ENCODE measurements at regions not wholly inside any gene's neighbourhood (a gene's known extent, or its start where the extent isn't known, plus 50 kb on each side); places are given as distances from the start of the nearest gene placed in this dataset.

DNA sequence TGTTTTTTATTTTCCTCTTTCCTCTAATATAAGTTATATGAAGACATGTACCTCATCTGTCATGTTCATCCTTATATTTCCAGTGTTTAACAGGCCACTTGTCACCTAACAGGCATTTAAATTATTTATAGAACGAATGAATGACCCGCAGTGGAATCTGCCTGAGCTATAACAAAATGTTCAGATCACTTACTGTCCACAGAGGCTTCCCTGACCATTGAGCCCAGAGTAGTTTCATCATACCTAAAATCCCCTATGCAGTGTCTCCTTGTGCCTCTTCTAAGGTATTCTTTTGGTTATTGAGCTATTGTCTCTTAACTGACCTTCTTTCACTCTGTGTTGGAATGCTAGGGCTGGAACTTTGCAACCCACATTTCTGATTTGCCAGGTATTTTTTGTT lies 748.5 kb downstream of the NTRK3 start:
- DNase-seq (ENCODE audit: low spot score) (no peak), ATAC-seq (no peak)
- Mint-ChIP-seq H3K9me3 (peaks cover 11% of the 10 kb centered on the region), H3K27ac (no peak overlapping the region), H3K4me1 (ENCODE audit: low read depth in 2 of 2) (no peaks in the 10 kb centered on the region), H3K27me3 (no peaks in the 10 kb centered on the region), H3K36me3 (no peaks in the 10 kb centered on the region), H3K4me3 (no peak overlapping the region)

DNA sequence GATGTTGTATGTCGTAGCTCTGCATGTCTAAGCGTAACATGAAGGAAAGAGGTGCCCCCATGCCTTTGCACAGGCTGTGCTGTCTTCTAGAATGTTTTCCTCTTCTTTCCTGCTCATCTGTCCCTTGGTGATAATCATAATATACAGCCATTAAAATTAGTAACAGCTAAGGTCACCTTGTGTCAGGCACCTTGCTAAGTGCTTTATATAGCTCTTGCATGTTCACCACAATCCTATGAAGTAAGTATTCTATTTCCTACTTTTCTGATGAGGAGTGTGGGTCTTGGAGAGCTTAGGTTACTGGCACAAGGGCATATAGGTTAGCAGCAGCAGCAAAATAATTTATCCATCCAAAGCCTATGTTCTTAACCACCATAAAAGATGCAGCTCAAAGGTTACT lies 754.4 kb downstream of the NTRK3 start:
- no peak overlapping the region for H3K27ac Mint-ChIP-seq
- no peak for DNase-seq (ENCODE audit: low spot score)
- ATAC-seq = no peak
- no peaks in the 10 kb centered on the region for H3K27me3 Mint-ChIP-seq
- no peaks in the 10 kb centered on the region for H3K4me1 Mint-ChIP-seq (ENCODE audit: low read depth in 2 of 2)
- no peaks in the 10 kb centered on the region for H3K36me3 Mint-ChIP-seq
- H3K4me3 Mint-ChIP-seq = no peak overlapping the region
- H3K9me3 Mint-ChIP-seq = peaks cover 9% of the 10 kb centered on the region

- DNase-seq (ENCODE audit: low spot score) = no peak
- H3K27ac Mint-ChIP-seq = no peak overlapping the region
Observed at GRCh38 chr15:87500240-87500639, 756.3 kb downstream of the NTRK3 start.

DNA sequence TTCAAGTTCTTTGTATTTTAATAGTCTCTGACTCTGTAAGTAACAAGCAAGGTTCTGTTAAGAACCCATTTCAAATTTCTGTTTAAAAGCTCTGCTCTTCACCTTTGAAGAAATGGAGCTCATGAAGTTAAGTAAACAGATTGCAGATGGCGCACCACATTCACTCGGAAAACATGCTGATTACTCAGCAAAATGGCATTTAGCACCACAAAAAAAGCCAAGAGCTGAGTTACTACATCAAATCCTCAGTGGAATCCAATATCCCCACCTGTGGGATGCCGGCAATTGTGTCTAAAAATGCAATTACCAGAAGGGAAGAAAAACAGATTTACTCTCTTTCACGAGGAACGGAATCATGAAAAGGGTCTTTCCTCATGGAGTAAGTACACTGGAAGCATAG lies 758.0 kb downstream of the NTRK3 start:
- Mint-ChIP-seq H3K27ac (no peak overlapping the region), H3K36me3 (no peaks in the 10 kb centered on the region), H3K4me1 (ENCODE audit: low read depth in 2 of 2) (no peaks in the 10 kb centered on the region), H3K27me3 (no peaks in the 10 kb centered on the region), H3K9me3 (peaks cover 9% of the 10 kb centered on the region), H3K4me3 (no peak overlapping the region)
- DNase-seq (ENCODE audit: low spot score) = no peak
- ATAC-seq = no peak

More at GRCh38 chr15:87500240-87500639, 756.3 kb downstream of the NTRK3 start:
- Mint-ChIP-seq H3K9me3 (peaks cover 8% of the 10 kb centered on the region), H3K27me3 (no peaks in the 10 kb centered on the region), H3K4me1 (ENCODE audit: low read depth in 2 of 2) (no peaks in the 10 kb centered on the region), H3K4me3 (no peak overlapping the region), H3K36me3 (no peaks in the 10 kb centered on the region)
- no peak for ATAC-seq

- H3K4me3 Mint-ChIP-seq = no peak overlapping the region
- DNase-seq (ENCODE audit: low spot score) (no peak), ATAC-seq (no peak)
- no peak overlapping the region for H3K27ac Mint-ChIP-seq
- peaks cover 9% of the 10 kb centered on the region for H3K9me3 Mint-ChIP-seq
- H3K4me1 Mint-ChIP-seq (ENCODE audit: low read depth in 2 of 2) = no peaks in the 10 kb centered on the region
- no peaks in the 10 kb centered on the region for H3K36me3 Mint-ChIP-seq
- no peaks in the 10 kb centered on the region for H3K27me3 Mint-ChIP-seq
Observed at GRCh38 chr15:87496795-87497194, 759.7 kb downstream of the NTRK3 start.

DNA sequence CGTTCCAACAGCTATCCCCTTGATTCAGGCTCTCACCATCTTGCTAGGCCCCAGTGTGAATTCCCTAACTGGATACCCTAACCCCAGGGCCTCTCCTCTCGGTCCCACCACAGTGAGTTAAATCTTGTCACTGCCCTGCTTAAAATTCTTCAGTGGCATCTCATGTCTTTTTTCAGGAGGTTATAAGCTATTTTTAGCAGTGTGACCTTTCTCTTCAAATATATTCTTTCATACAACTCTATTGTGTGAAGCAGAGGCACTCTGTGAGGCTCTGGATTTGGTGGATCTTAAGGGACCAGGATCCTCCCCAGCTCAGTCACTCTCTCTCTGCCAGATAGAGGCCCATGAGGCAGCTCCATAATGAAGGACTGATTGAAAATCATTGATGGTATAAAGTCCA lies 760.4 kb downstream of the NTRK3 start:
- Mint-ChIP-seq H3K4me3 (no peak overlapping the region), H3K27me3 (no peaks in the 10 kb centered on the region), H3K9me3 (peaks cover 9% of the 10 kb centered on the region), H3K27ac (no peak overlapping the region), H3K36me3 (no peaks in the 10 kb centered on the region), H3K4me1 (ENCODE audit: low read depth in 2 of 2) (no peaks in the 10 kb centered on the region)
- ATAC-seq (no peak), DNase-seq (ENCODE audit: low spot score) (no peak)

- Mint-ChIP-seq H3K27me3 (no peaks in the 10 kb centered on the region), H3K36me3 (no peaks in the 10 kb centered on the region), H3K9me3 (peaks cover 10% of the 10 kb centered on the region), H3K4me3 (no peak overlapping the region), H3K4me1 (ENCODE audit: low read depth in 2 of 2) (no peaks in the 10 kb centered on the region), H3K27ac (no peak overlapping the region)
- ATAC-seq (no peak), DNase-seq (ENCODE audit: low spot score) (no peak)
Observed at GRCh38 chr15:87493803-87494202, 762.7 kb downstream of the NTRK3 start.

DNA sequence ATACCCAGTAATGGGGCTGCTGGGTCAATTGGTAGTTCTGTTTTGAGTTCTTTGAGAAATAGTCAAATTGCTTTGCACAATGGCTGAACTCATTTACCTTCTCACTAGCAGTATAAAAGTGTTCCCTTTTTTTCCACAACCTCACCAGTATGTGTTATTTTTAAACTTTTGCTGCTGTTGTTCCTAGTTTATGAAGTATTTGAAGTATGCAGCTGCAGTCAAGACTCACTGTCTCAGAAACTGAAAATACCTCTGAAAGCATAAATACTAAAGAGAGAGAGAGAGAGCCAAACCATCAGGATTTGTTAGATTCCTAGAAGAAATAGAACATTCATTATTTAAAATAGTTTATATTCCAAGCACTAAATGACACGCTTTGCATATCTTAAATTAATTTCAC lies 764.2 kb downstream of the NTRK3 start:
- no peaks in the 10 kb centered on the region for H3K27me3 Mint-ChIP-seq
- no peaks in the 10 kb centered on the region for H3K36me3 Mint-ChIP-seq
- ATAC-seq = no peak
- no peak overlapping the region for H3K4me3 Mint-ChIP-seq
- no peak for DNase-seq (ENCODE audit: low spot score)
- H3K4me1 Mint-ChIP-seq (ENCODE audit: low read depth in 2 of 2) = no peaks in the 10 kb centered on the region
- no peak overlapping the region for H3K27ac Mint-ChIP-seq
- peaks cover 14% of the 10 kb centered on the region for H3K9me3 Mint-ChIP-seq

DNA sequence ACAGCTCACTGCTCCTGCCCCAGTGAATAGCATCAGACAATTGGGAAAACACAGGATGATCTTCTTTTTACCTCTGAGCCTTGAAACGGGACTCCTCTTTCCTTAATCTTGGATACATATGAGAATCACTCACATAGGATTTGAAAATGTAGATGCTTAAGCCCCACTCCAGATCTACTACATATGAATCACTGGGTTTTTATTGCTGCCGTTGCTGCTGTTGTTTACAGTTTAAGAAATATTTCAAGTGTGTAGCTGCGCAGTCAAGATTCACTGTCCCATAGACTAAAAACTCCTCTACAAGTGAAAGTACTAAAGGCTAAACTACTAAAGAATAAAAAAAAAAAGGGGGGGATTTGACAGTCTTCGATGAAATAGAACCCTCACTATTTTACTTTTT lies 765.9 kb downstream of the NTRK3 start:
- no peaks in the 10 kb centered on the region for H3K36me3 Mint-ChIP-seq
- no peaks in the 10 kb centered on the region for H3K4me1 Mint-ChIP-seq (ENCODE audit: low read depth in 2 of 2)
- no peaks in the 10 kb centered on the region for H3K27me3 Mint-ChIP-seq
- ATAC-seq (no peak), DNase-seq (ENCODE audit: low spot score) (no peak)
- H3K27ac Mint-ChIP-seq = no peak overlapping the region
- no peak overlapping the region for H3K4me3 Mint-ChIP-seq
- peaks cover 14% of the 10 kb centered on the region for H3K9me3 Mint-ChIP-seq

GRCh38 chr15:87489902-87490665 lies 766.5 kb downstream of the NTRK3 start:
- Mint-ChIP-seq H3K27me3 (no peaks in the 10 kb centered on the region), H3K4me3 (no peak overlapping the region), H3K27ac (no peak overlapping the region), H3K4me1 (ENCODE audit: low read depth in 2 of 2) (no peaks in the 10 kb centered on the region), H3K9me3 (peaks cover 8% of the 10 kb centered on the region), H3K36me3 (no peaks in the 10 kb centered on the region)
- ATAC-seq (no peak), DNase-seq (ENCODE audit: low spot score) (no peak)

- ATAC-seq (no peak), DNase-seq (ENCODE audit: low spot score) (no peak)
- H3K4me3 Mint-ChIP-seq = no peak overlapping the region
- no peaks in the 10 kb centered on the region for H3K27me3 Mint-ChIP-seq
- H3K36me3 Mint-ChIP-seq = no peaks in the 10 kb centered on the region
- H3K4me1 Mint-ChIP-seq (ENCODE audit: low read depth in 2 of 2) = no peaks in the 10 kb centered on the region
- no peak overlapping the region for H3K27ac Mint-ChIP-seq
- peaks cover 8% of the 10 kb centered on the region for H3K9me3 Mint-ChIP-seq
Observed at GRCh38 chr15:87489456-87489855, 767.1 kb downstream of the NTRK3 start.

- ATAC-seq (no peak), DNase-seq (ENCODE audit: low spot score) (no peak)
- Mint-ChIP-seq H3K27ac (no peak overlapping the region), H3K4me1 (ENCODE audit: low read depth in 2 of 2) (no peaks in the 10 kb centered on the region), H3K4me3 (no peak overlapping the region), H3K27me3 (no peaks in the 10 kb centered on the region), H3K36me3 (no peaks in the 10 kb centered on the region), H3K9me3 (peaks cover 12% of the 10 kb centered on the region)
Observed at GRCh38 chr15:87487484-87487883, 769.1 kb downstream of the NTRK3 start.

GRCh38 chr15:87483468-87483867 lies 773.1 kb downstream of the NTRK3 start:
- peaks cover 14% of the 10 kb centered on the region for H3K9me3 Mint-ChIP-seq
- ATAC-seq = no peak
- H3K4me1 Mint-ChIP-seq (ENCODE audit: low read depth in 2 of 2) = no peaks in the 10 kb centered on the region
- H3K36me3 Mint-ChIP-seq = no peaks in the 10 kb centered on the region
- no peak for DNase-seq (ENCODE audit: low spot score)
- no peaks in the 10 kb centered on the region for H3K27me3 Mint-ChIP-seq
- H3K4me3 Mint-ChIP-seq = no peak overlapping the region
- no peak overlapping the region for H3K27ac Mint-ChIP-seq

GRCh38 chr15:87481126-87481525 lies 775.4 kb downstream of the NTRK3 start:
- peaks cover 4% of the 10 kb centered on the region for H3K36me3 Mint-ChIP-seq
- ATAC-seq (no peak), DNase-seq (ENCODE audit: low spot score) (no peak)
- H3K27me3 Mint-ChIP-seq = no peaks in the 10 kb centered on the region
- no peak overlapping the region for H3K4me3 Mint-ChIP-seq
- no peaks in the 10 kb centered on the region for H3K4me1 Mint-ChIP-seq (ENCODE audit: low read depth in 2 of 2)
- H3K9me3 Mint-ChIP-seq = peaks cover 16% of the 10 kb centered on the region
- H3K27ac Mint-ChIP-seq = no peak overlapping the region

GRCh38 chr15:87478687-87479072 lies 777.9 kb downstream of the NTRK3 start:
- Mint-ChIP-seq H3K27ac (no peak overlapping the region), H3K4me1 (ENCODE audit: low read depth in 2 of 2) (no peaks in the 10 kb centered on the region), H3K9me3 (peaks cover 16% of the 10 kb centered on the region), H3K27me3 (no peaks in the 10 kb centered on the region), H3K36me3 (peaks cover 4% of the 10 kb centered on the region), H3K4me3 (no peak overlapping the region)
- DNase-seq (ENCODE audit: low spot score) (no peak), ATAC-seq (no peak)

Data from natural killer cell treated with Interleukin-12 subunit alpha and Interleukin-12 subunit beta and Interleukin-15 and Interleukin-18, amount 100 ng/mL, for 72 hours (primary cell).